ENCODE measurements at regions not wholly inside any gene's neighbourhood (a gene's known extent, or its start where the extent isn't known, plus 50 kb on each side); places are given as distances from the start of the nearest gene placed in this dataset.

GRCh38 chr20:37643400-37643799, 50.4 kb upstream of the CTNNBL1 start:
- DNase-seq (ENCODE audit: low read depth): no peak

GRCh38 chr20:37642246-37642645, 51.6 kb upstream of the CTNNBL1 start:
- DNase-seq (ENCODE audit: low read depth): no peak

DNA sequence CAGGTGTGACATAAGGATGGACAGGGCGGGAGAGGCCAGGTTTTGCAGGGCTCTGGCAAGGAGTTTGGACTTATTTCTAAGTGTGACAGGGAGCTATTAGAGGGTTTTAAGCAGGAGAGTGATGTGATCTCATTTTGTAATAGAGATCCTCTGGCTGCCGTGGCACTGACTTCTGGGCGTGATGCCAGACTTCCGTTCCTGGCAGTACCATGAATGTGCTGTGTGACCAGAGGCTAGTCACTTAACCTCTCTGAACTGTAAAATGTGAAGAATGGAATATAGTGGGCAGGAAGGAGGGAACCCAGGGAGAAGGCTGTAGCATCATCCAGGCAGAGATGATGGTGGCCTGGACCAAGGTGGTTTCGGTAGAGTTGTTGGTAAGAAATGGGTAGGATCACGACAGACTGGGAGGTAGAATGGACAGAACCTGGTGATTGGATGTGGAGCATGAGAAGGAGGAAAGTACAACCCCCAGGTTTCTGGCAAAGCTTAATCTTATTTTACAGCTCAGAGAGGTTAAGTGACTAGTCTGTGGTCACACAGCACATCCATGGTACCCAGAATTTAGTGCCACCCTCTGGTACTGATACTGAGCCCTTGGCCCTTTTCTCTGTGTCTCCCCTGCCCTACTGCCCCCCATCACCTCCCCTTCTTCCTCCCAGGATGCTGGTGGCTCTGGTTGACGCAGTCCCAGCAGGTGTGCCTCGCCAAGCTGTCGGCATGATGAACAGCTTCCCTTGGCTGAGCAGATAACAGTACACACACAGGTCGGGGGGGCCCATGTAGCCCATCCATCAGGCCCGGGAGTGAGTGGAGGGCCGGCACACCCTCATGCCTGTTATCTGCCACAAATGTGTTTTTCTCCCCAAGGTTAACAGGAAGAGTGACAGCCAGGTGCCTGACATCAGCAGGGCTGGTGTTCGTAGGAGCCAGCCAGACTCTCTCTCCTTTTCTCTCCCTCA, 52.9 kb upstream of the CTNNBL1 start:
- DNase-seq (ENCODE audit: low read depth): no peak

DNA sequence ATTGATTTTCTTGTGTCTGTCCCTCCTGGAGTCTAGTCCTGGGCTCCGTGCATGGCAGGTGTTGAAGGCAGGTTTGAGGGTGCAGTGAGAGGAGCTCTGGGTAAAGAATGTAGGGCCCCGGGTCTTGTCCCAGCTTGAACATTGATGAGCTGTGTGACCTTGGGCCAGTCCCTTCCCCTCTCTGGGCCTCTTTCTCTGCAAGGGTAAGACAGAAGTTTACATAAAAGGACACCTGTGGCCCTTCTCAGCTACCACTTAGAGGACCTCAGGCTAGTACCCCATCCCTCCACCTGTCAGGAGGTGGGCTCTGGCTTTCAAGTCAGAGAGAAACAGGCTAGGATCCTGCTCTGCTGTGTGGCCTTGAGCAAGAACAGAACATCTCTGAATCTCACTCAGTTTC, 55.3 kb upstream of the CTNNBL1 start:
- no peak for DNase-seq (ENCODE audit: low read depth)

DNA sequence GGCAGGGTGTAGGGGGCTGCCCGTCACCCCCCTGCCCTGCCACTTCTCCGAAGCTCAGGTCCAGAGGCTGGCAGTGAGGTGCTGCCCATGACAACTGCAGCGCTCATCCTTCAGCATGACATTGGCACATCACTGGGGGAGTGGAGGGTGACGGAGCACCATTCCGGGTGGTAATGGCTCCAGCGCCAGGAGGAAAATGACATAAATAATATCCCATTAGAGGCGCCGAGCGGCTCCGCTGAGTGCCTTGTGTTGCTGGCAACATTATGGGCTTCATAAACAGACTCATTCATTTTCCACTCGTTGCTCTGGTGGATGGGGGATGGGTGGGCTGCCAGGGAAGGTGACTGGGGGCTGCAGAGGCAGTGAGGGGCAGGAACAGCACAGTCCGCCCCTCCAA, 56.9 kb upstream of the CTNNBL1 start:
- DNase-seq (ENCODE audit: low read depth): no peak

- DNase-seq (ENCODE audit: low read depth): no peak
Measured at GRCh38 chr20:37636212-37636975, 57.4 kb upstream of the CTNNBL1 start.

GRCh38 chr20:37630993-37631392, 62.8 kb upstream of the CTNNBL1 start:
- DNase-seq (ENCODE audit: low read depth): no peak

- DNase-seq (ENCODE audit: low read depth): no peak
Measured at GRCh38 chr20:37630166-37630565, 63.7 kb upstream of the CTNNBL1 start.

DNA sequence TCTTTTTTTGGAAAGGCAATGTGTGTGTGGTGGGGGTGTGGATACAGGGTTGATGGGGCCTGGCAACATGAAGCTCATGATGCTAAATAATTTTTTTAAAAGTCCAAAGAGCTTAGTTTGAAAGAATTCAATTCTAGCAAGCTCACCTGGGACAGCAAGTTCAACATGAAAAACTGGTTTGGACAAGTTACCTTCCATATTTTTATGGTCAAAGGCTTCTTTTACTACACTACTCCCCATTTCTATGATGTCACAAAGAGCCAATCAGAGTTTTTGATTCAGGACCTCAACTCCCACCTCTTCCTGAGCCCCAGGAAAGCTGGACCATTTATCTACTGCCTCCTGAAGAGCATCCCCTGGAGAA, 66.1 kb upstream of the CTNNBL1 start:
- DNase-seq (ENCODE audit: low read depth): no peak

- peak; percentile 23 for DNase-seq (ENCODE audit: low read depth)
Measured at GRCh38 chr20:37627060-37627766, 66.6 kb upstream of the CTNNBL1 start.

DNA sequence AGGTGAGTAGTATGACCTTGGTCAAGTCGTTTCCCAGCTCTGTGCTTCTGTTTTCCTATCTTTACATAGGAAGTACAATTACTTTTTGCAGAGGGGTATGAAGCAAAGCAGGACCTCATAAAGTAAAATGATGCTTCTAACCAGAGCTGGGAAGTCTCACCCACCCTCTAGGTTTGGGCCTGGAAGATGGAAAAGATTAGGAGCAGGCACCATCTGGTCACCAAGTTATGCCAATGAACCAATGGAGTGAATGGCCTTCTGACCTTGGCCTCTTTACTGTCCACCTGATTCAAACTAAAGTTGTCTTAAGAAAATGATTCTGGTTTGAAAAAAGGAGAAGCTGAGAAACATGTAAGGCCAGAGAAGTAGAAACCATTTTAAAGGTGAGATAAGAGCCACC, 68.9 kb upstream of the CTNNBL1 start:
- DNase-seq (ENCODE audit: low read depth): no peak

- no peak for DNase-seq (ENCODE audit: low read depth)
Measured at GRCh38 chr20:37622728-37623127, 71.1 kb upstream of the CTNNBL1 start.

DNA sequence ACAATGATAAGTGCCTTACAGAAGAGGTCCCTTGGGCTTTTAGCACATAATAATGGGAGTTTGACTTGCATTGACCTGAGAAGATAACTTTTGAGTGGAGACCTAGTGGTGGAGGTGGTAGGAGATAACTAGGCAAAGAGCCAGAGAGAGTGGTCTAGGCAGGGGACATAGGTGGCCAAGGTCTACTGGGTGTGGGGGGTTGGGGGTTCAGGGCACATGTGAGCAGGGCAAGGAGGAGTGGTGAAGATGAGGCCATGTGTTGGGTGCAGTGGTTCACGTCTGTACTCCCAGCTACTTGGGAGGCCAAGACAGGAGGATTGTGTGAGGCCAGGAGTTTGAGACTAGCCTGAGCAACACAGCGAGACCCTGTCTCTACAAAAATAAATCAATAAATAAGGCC, 74.3 kb upstream of the CTNNBL1 start:
- no peak for DNase-seq (ENCODE audit: low read depth)

GRCh38 chr20:37616110-37616425, 77.8 kb upstream of the CTNNBL1 start:
- DNase-seq (ENCODE audit: low read depth): no peak

- DNase-seq (ENCODE audit: low read depth): peak; percentile 46
Measured at GRCh38 chr20:37615340-37616109, 78.3 kb upstream of the CTNNBL1 start.

- no peak for DNase-seq (ENCODE audit: low read depth)
Measured at GRCh38 chr20:37611852-37612251, 82.0 kb upstream of the CTNNBL1 start.

GRCh38 chr20:37611346-37611745, 82.5 kb upstream of the CTNNBL1 start:
- no peak for DNase-seq (ENCODE audit: low read depth)

DNA sequence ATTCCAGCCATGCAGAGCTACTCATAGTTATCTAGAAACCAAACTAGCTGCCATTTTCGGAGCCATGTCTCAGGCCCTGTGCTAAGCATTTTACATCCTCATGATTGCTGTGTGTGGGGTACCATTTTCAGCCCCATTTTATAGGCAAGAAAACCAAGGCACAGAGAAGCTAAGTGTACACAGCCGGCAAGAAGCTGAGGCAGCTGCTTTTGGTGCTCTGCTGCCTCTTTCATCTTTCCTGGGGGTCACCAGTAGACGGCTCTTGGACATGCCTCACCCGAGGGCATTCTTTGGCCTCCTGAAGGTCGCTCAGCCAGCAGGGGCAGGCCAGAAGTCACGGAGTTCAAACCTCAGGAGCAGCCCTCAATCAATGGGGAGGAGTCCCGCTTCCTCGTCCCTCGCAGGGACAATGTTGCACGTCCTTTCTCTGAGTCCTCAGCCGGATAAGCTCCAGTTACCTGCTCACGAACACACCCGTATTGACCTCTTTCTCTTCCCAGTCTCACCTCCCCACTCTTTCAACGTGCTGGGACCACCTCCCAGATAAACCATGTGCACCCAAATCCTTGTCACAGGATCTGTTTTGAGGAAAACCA, 82.6 kb upstream of the BLCAP start:
- DNase-seq (ENCODE audit: low read depth): no peak

GRCh38 chr20:37602634-37603033, 75.0 kb upstream of the BLCAP start:
- DNase-seq (ENCODE audit: low read depth): no peak

DNA sequence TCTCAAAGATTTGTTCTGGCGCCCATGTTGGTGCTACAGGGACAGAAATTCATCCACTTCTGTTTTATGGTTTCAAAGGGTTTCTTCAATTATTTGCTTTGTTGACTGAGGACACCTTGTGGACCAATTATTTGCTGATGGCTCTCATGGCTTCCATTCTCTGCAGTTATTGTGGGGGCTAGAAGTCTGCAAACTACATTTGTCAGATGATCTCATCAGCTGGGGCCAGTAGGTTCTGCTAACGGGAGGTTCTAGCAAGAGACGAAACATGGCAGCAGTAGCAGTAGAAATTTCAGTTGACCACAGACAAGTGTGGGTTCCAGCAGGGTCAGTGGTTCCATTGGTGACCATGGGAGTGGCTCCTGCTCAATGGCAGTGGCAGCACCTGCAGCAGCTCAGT, 72.8 kb upstream of the BLCAP start:
- no peak for DNase-seq (ENCODE audit: low read depth)

DNA sequence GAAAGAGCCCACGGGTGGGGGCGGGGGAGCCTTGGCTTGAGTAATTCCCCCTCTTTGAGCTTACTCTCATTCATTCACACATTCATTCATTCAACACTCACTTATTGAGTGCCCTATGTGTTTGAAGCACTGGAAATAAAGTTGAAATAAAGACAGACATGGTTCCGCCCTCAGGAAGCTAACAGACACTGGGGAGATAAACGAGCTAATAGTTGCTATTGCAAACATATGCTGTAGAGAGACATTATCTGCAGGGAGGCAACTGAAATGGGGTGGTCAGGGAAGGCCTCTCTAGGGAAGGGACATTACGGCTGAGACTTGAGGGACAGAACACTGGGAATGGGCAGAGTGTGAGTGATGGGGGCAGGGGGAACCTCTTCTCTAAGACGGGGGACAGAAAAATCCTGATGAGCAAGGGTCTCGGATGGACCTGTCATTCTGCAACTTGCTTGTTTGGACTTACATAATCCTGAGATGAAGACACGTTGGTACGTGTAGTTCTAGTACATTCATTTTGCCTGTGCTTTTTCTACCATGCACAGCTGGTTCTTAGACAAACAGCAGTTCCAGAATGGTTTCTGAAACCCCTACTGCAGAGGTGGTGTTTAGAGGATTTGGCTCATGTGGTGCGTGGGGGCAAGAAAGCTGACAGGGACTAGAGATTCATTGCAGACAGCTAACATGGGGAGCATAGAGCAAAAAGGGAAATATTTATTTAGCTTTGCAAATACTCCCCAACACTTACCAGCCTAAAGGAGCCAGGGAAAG, 71.1 kb upstream of the BLCAP start:
- no peak for DNase-seq (ENCODE audit: low read depth)

All from activated T-cell treated with anti-CD3 and anti-CD28 coated beads for 48 hours (primary cell).